ENCODE measurements at regions not wholly inside any gene's neighbourhood (a gene's known extent, or its start where the extent isn't known, plus 50 kb on each side); places are given as distances from the start of the nearest gene placed in this dataset.

- no peak for TF ChIP-seq ZNF274 (IDR thresholded peaks at IDR 0.05; ENCODE audit: low read depth, low read length)
- no peak for TF ChIP-seq YY1 (IDR thresholded peaks at IDR 0.05; ENCODE audit: insufficient read depth, insufficient read length)
- TF ChIP-seq SUZ12 (IDR thresholded peaks at IDR 0.05; ENCODE audit: extremely low read depth, insufficient read depth, insufficient read length) = no peak
These were observed 109.8 kb downstream of the IL12A start for GRCh38 chr3:160098261-160098908.

All from NT2/D1 (cell line).